ENCODE measurements at regions not wholly inside any gene's neighbourhood (a gene's known extent, or its start where the extent isn't known, plus 50 kb on each side); places are given as distances from the start of the nearest gene placed in this dataset.

GRCh38 chr6:78500299-78501089 is 366.9 kb upstream of the IRAK1BP1 start:
- ATAC-seq (ENCODE audit: low read depth), result no peak
- Histone ChIP-seq H3K4me2 (ENCODE audit: low read depth, low read length) (no peak overlapping the region), H3K56ac (ENCODE audit: extremely low read depth, insufficient read depth, low read length) (no peak overlapping the region), H3K27ac (ENCODE audit: insufficient read depth, low read length) (no peak overlapping the region), H2BK120ac (ENCODE audit: low read depth, low read length) (no peak overlapping the region), H3K79me1 (ENCODE audit: low read depth in 1 of 2, low read length in 2 of 2) (no peaks in the 10 kb centered on the region), H2BK15ac (ENCODE audit: low read depth, low read length) (no peak overlapping the region), H4K20me1 (ENCODE audit: insufficient read depth, low read length) (no peaks in the 10 kb centered on the region), H2BK20ac (ENCODE audit: low read depth, low read length) (no peak overlapping the region), H4K91ac (ENCODE audit: insufficient read depth, low read depth, low read length) (no peak overlapping the region), H3K27me3 (ENCODE audit: control insufficient read depth, insufficient read depth, low read length) (no peaks in the 10 kb centered on the region), H2AK5ac (ENCODE audit: low read depth, low read length) (no peak overlapping the region), H3K9me3 (ENCODE audit: control insufficient read depth, insufficient read depth, low read length) (no peaks in the 10 kb centered on the region), H3K23ac (ENCODE audit: low read depth, low read length) (no peak overlapping the region), H4K5ac (ENCODE audit: low read depth, low read length) (no peak overlapping the region), H3K9me1 (ENCODE audit: insufficient read depth, low read length) (no peaks in the 10 kb centered on the region), H3K18ac (ENCODE audit: low read depth, low read length) (no peak overlapping the region), H2AK9ac (replicated peaks; ENCODE audit: low read depth, low read length, poor library complexity) (no peak overlapping the region), H3K4me1 (ENCODE audit: control insufficient read depth, insufficient read depth, low read length) (no peaks in the 10 kb centered on the region; the same call in 1 of the 2 replicates), H3K4ac (ENCODE audit: low read depth, low read length) (no peak overlapping the region), H4K8ac (ENCODE audit: low read depth in 2 of 2, low read length in 2 of 2) (no peak overlapping the region), H3K14ac (replicated peaks; ENCODE audit: low read depth, low read length) (no peak overlapping the region), H3K36me3 (ENCODE audit: control insufficient read depth, insufficient read depth, low read length) (no peaks in the 10 kb centered on the region), H2BK5ac (ENCODE audit: low read depth, low read length, poor library complexity, severe bottlenecking) (no peak overlapping the region), H3K4me3 (ENCODE audit: insufficient read depth, low read depth, low read length) (no peak overlapping the region), H2AFZ (replicated peaks; ENCODE audit: low read length, poor library complexity) (no peak overlapping the region), H3K9ac (ENCODE audit: low read depth, low read length) (no peak overlapping the region)
- POLR2A ChIA-PET (ENCODE audit: unreplicated experiment), result no interaction called here
- in situ Hi-C loops (cut with MboI; ENCODE audit: low sequenced_read_pairs), result no loop called here
- CTCF ChIA-PET, result interaction anchor here (0.6 kb wide), 1 partner anchor 31 kb away, joined by 3 read pairs; no protein-coding TSS in a partner anchor
- no TSS peak for BruUV-seq (replicated peaks)
- intact Hi-C loops (cut with micrococcal nuclease), result no loop called here
- dilution Hi-C loops (cut with HindIII; ENCODE audit: low sequenced_read_pairs, unreplicated experiment), result no loop called here
- WGBS, 2 experiments (ENCODE audit: extremely low coverage in 2 of 2, insufficient read length in 1 of 2), result no CpG with 5 or more reads among the region's 3 CpGs
- TF ChIP-seq USF2 (IDR thresholded peaks at IDR 0.05; ENCODE audit: low read depth, low read length) (no peak), CEBPB (IDR thresholded peaks at IDR 0.05; ENCODE audit: low read depth, low read length) (0 out of 2 replicates have a peak, but pooled peaks have one; percentile 6)
- no peak for DNase-seq

Measured in IMR-90 (cell line).